ENCODE measurements at regions not wholly inside any gene's neighbourhood (a gene's known extent, or its start where the extent isn't known, plus 50 kb on each side); places are given as distances from the start of the nearest gene placed in this dataset.
"Not testable (repeated sequence)": the region's sequence is repeated elsewhere in the genome, so short reads cannot be mapped to it uniquely, and the experiment has no call there.

DNA sequence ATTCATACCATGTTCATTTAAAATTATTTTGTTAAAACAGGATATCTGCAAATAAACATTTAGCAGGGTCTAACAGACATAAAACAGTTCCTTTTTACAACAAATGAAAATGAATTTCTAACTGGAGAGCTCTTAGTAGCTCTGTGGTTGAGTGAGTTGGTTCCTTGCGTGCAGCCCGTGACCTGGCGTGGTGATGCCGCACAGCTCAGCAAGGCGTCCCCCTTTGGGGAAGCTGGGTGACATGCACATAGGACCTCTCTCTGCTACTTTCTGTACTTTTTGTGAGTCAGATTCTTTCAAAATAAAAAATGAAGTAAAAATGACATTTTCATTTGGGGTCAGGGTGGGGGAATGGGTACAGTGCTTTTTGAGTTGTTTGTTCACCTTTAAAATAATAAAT is 75.9 kb downstream of the NPIPB11 start:
- DNase-seq (ENCODE audit: low read depth in 2 of 2), result not testable (repeated sequence)

DNA sequence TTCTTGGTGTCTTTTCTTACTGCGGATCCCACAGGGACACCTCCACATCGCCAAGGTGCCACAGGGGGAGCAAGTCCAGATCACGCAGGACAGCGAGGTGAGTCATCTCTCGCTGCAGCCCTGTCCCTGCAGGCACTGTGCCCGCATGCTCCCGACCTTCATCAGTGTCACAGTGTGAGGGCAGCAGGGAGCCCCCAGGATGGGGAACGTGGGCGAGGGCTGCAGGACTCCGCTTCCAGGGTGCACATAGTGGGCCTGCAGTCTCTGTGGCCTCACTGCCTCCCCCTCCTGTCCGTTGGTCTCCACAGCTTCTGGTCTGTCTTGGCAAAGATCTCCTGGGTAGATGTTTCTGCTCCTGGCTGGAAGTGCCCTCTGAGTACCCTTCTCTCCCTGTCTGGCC is 78.0 kb downstream of the NPIPB11 start:
- DNase-seq (ENCODE audit: low read depth in 2 of 2), result peak; percentile 13 to 31

- peak; percentile 79 to 95 for DNase-seq (ENCODE audit: low read depth in 2 of 2)
Measured at GRCh38 chr16:29327631-29328408, 78.7 kb downstream of the NPIPB11 start.

GRCh38 chr16:29326164-29327125 is 80.1 kb downstream of the NPIPB11 start:
- peak in 1 of 2 donors; percentile 74 for DNase-seq (ENCODE audit: low read depth in 2 of 2)

DNA sequence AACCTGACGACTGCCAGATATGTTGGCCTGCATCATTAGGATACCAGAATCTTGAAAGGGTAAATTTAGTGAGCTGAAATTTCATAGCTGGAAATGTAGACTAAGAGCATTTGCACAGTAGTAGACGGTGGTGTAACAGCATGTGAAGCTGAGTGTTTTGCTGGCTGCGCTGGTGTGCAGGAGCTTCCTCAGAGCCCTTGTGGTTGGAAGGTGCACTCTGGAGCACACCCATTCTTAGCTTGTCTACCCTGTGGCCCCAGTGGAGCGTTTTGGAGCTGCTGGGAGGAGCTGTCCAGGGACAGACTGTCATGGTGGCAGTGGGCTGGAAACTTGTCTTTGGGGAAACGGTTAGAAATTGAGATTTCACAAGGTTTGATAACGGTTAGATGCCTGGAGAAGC is 82.8 kb downstream of the NPIPB11 start:
- DNase-seq (ENCODE audit: low read depth in 2 of 2), result not testable (repeated sequence)

DNA sequence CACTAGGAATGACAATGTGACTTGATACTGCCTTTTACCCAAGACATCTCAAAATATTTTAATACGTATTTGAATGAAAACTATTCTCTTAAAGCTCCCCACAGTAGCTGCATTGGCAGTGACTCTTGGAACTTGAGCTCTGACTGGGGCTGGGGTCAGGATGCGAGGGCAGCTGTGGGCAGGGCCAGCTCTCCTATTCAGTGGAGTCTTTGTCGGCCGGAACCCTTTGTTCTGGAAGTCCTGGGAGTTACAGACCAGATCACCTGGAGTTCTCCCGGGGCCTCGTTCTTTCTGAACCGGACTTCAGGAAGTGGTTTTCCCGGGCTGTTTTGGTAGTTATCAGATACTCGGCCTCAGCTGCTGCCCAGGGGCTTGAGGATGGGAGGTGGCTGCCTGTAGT is 84.9 kb downstream of the NPIPB11 start:
- peak in 1 of 2 donors; percentile 55 for DNase-seq (ENCODE audit: low read depth in 2 of 2)

- no peak for DNase-seq (ENCODE audit: low read depth in 2 of 2)
Measured at GRCh38 chr16:29321000-29321393, 85.5 kb downstream of the NPIPB11 start.

GRCh38 chr16:29320274-29320999 is 86.1 kb downstream of the NPIPB11 start:
- no peak for DNase-seq (ENCODE audit: low read depth in 2 of 2)

DNA sequence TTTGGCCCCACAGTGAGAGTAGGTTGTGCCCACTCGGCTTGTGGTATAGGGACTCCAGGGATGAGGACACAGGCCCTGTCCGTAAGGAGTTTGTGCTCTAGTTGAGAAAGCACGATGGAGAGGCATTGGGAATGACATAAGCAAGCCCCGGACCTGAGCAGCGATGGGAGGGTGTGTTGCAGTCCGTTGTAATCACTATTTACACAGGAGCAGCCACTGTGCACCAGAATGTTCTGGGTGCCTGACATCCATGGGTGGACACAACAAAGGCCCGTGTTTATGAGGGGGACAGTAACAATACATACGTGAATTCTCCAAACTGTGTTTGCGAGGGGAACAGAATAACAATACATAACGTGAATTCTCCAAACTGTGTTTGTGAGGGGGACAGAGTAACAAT is 86.8 kb downstream of the NPIPB11 start:
- peak in 1 of 2 donors; percentile 9 for DNase-seq (ENCODE audit: low read depth in 2 of 2)

DNA sequence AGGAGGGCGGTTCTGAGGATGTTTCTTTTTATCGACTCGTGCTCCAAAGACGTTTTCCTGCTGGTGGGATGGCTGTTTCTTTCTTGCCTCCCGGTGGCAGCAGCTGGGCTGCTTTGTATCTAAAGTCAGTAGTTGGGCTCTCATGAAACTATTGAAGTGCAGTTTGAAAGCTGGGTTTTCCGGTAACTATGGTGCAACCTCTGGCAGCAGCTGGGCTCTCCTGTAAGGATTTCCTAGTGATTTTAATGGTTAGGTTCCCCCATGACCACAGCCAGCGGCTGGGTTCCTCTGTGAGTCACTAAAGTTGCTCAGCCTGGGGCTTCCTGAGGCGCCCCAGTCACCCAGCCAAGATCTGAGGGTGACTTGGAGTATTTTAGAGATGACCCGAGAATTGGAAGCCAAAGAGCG is 87.9 kb downstream of the NPIPB11 start:
- DNase-seq (ENCODE audit: low read depth in 2 of 2), result peak in 1 of 2 donors; percentile 76

- peak; percentile 24 to 45 for DNase-seq (ENCODE audit: low read depth in 2 of 2)
Measured at GRCh38 chr16:29318037-29318436, 88.5 kb downstream of the NPIPB11 start.

DNA sequence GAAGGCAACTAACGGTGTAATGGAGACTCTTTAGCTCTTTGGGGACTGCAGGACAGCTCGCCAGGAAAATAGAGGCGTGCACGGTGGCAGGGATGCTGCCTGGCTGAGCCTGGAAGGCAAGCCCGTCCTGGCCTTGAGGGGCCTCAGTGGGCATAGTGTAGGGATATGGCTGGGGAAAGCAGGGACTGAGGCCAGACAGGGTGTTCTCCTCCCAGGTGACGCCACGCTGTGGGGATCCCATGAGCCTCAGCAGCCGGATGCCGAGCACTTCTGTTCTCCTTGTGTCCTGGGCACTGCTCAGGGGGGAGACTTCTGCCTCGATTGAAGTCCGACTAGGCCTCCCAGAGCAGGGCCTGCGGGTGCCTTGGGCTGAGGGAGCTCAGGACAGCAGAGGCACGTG is 89.2 kb downstream of the NPIPB11 start:
- no peak for DNase-seq (ENCODE audit: low read depth in 2 of 2)

GRCh38 chr16:29316761-29317183 is 89.7 kb downstream of the NPIPB11 start:
- no peak for DNase-seq (ENCODE audit: low read depth in 2 of 2)

- DNase-seq (ENCODE audit: low read depth in 2 of 2), result peak in 1 of 2 donors; percentile 21
Measured at GRCh38 chr16:29315916-29316517, 90.5 kb downstream of the NPIPB11 start.

- no peak for DNase-seq (ENCODE audit: low read depth in 2 of 2)
Measured at GRCh38 chr16:29315046-29315445, 91.5 kb downstream of the NPIPB11 start.

DNA sequence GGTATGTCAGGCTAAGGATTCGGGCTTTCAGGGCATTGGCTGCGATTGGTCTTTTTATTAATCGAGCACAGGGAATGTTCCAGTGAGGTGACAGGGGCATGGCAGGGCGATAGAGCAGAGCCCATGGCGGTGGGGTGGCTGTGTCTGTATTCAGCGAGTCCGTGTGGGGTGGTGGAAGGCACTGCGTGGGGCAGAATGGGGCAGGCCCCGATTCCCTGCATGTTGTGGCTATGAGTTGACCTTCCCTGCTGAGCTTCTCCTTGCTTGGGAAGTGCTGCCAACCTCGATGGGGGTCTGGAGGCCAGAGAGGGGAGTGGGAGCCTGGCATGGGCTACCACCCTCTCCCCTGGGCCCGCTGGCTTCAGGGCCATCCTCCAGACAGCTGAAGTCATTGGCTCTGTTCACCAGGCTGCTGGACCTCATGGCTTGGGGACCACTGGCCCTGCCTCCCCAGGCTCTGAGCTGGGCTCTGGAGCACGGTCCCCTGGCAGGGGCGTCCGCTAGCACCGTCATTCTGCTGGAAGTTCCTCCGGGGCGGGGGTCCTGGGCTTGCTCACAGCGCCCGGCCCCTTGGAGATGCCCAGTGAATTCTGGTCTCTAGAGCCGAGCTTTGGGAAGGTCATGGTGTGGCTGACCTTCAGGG is 92.1 kb downstream of the NPIPB11 start:
- no peak for DNase-seq (ENCODE audit: low read depth in 2 of 2)

GRCh38 chr16:29313559-29314048 is 92.9 kb downstream of the NPIPB11 start:
- no peak for DNase-seq (ENCODE audit: low read depth in 2 of 2)

GRCh38 chr16:29312835-29313558 is 93.5 kb downstream of the NPIPB11 start:
- no peak for DNase-seq (ENCODE audit: low read depth in 2 of 2)

GRCh38 chr16:29312345-29312675 is 94.2 kb downstream of the NPIPB11 start:
- DNase-seq (ENCODE audit: low read depth in 2 of 2), result not testable (repeated sequence)
